Fibroblast of gingiva (primary cell): ENCODE measurements at regions not wholly inside any gene's neighbourhood (a gene's known extent, or its start where the extent isn't known, plus 50 kb on each side); places are given as distances from the start of the nearest gene placed in this dataset.
"Not testable (repeated sequence)": the region's sequence is repeated elsewhere in the genome, so short reads cannot be mapped to it uniquely, and the experiment has no call there.

Experiments used
- DNase-seq: peaks from one replicate; pipeline ENCODE4 v3.0.0-alpha.2; 2011; ENCODE audit warnings: low read depth

GRCh38 chr12:66733321-66733720 lies 54.4 kb upstream of the GRIP1 start:
- DNase-seq, result no peak

DNA sequence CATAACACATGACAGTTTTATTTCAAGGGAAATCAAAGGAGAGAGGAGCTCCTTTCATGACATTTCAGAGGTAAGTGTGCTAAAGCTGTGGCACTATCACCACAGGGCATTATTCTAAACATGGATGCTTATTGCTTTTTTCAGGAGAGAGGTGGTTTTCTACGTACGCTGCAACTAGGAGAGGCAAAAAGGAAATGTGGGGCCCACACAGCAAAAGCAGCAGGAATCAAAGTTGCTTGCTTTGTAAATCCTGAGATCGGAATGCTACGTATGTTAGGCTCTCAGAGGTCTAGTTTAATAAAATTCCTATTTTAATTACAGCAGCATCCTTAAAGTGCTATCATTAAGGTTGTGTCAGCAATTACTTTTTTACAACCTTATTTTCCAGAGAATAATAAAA lies 55.0 kb upstream of the GRIP1 start:
- DNase-seq, result no peak

DNA sequence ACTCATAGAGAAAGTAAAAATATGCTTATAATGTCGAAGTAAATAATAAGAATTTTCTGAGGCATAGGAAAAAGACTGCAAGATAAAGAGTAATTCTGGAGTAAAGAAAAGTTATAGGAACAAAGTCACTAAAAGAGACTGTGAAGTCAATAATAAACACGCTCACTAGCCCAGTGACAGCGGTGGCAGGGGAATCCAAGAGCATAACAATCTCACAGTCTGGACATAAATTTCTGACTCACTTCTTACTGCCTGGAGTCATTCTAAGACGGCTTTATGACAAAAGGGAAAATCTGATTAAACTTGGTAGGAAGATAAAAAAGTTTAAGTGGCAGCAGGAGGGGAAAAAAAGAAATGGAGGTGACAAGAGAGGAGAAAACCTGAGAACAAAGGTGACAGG lies 56.4 kb upstream of the GRIP1 start:
- DNase-seq, result no peak

DNA sequence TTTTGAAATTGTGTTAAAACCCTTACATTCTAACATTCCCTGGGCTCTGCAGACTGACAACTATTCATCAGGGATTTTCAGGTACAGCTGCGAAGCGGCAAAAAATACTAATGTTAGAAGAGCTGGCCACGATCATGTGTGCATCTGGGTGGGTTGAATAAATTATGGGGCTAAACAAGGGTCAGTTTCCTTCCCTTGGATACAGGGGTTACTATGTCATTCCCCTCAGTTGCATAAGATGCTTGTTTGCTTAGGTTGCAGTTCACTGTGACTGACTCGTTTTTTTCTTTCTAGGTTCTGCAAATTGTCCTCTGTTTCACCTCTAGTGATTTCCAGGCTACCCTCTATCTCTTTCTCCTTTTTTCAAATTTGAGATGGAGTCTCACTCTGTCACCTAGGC lies 58.1 kb upstream of the GRIP1 start:
- no peak for DNase-seq

DNA sequence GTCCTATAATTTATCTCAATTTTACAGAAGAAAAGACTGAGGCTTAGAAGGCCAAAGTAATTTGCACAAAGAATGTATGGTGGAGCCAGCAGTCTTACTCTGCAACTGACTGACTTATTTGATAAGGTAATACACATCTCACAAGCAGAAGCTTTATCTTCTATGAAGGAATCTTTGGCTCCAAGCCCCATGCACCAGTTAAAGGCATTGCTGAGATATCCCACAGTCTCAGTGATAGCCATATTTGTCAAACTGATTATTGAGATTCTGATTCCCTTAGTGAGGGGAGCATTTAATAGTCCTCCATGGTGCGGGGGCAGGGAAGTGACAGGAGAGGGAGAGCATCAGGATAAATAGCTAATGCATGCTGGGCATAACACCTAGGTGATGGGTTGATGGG lies 60.4 kb upstream of the GRIP1 start:
- no peak for DNase-seq

GRCh38 chr12:66739940-66740651 lies 61.2 kb upstream of the GRIP1 start:
- no peak for DNase-seq

DNA sequence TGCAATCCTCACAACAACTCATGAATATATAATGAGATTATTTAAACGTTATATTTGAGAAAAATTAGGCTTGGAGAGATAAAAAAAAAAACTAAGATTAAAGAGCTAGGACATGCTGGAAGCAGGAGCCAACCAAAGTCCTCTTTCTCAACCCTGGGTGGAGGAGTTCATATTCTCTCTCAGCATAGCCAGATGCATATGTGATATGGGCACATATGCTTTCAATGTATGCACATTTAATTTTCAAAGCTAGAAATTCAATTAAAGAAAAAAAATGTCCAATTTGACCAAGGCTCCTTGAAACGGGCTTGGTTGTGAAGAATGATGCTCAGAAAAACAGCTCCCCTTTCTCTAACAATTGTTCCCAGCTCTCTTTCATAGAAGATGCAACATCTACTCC lies 61.9 kb upstream of the GRIP1 start:
- DNase-seq, result no peak

- no peak for DNase-seq
These were observed 63.0 kb upstream of the GRIP1 start for GRCh38 chr12:66741919-66742318.

GRCh38 chr12:66742508-66743367 lies 63.9 kb upstream of the GRIP1 start:
- DNase-seq, result no peak

GRCh38 chr12:66744461-66744860 lies 65.6 kb upstream of the GRIP1 start:
- DNase-seq, result no peak

DNA sequence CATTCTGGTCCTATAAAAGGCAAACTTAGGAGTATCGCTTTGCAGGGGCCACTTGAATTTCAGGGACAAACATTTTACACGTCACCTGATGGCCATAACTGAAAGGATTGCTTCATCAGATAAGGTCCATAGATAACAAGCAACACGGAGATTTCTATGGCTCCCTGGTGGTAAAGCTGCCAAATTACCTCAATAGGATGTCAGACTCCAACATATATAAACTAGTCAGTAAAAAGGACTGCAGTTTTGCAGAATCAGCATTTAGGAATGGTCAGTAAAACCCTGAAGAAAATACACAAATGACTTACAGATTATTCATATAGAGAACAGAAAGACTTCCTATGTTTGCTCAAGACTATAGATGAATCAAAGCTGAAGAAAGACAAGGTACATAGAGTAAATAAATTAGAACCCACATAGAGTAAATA lies 66.1 kb upstream of the GRIP1 start:
- no peak for DNase-seq

- no peak for DNase-seq
These were observed 67.8 kb upstream of the GRIP1 start for GRCh38 chr12:66746489-66747201.

DNA sequence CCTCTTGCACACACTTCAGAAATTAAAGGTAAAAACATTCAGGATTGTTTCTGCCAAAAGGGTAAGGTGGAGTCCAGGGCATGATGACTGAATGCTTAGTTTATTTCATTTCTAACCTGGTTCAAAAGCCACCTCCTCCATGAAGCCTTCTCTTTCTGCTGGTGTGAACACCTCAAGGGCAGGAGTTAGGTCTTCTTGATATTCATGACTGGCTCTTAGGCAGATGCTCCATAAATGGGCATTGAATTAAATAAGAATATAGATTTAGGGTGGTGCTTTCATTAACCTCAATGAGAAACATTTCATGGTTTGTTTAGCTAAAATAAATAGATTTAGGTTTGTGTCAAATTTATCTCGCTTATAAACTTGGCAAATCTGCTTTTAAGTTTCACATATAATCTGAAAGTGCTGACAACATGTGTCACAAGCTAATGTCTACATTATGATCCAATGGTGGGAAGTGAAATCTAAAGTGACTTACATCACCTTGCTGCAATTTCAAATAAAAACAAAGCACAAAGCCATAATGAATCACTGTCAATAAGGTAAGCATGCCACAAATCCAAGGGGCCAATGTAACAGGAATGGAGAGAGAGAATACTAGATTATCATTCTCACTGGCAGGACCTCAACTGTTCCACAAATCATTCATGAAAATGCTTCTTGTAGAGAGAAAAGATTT lies 72.7 kb upstream of the GRIP1 start:
- DNase-seq, result no peak

- DNase-seq, result no peak
These were observed 74.9 kb upstream of the GRIP1 start for GRCh38 chr12:66753810-66754209.

DNA sequence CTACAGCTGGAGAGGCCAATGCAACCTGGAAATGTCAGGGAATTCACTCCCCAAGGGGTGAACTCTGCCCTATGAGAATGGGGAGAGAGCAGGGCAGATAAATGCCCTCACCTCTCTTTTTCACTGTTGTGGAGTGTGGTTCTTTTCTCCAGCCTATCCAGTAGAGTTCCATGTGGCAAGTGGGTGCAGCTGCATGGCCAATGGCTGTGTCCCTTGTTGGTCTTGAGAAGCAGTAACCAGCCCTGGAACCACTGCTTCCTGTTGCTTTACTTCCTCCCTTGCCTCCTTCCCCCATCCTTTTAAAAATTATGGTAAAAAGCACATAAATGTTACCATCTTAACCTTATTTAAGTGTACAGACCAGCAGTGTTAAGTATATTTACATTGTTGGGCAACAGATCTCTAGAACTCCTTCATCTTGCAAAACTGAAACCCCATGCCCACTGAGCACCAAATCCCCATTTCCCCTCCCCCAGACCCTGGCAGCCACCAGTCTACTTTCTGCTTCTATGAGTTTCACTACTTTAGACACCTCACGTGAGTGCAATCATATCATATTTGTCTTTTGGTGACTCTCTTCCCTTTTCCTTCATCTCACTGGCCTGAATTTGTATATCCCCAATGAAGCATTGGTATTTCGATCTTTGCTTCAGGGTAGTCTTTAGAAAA lies 77.0 kb upstream of the GRIP1 start:
- no peak for DNase-seq

DNA sequence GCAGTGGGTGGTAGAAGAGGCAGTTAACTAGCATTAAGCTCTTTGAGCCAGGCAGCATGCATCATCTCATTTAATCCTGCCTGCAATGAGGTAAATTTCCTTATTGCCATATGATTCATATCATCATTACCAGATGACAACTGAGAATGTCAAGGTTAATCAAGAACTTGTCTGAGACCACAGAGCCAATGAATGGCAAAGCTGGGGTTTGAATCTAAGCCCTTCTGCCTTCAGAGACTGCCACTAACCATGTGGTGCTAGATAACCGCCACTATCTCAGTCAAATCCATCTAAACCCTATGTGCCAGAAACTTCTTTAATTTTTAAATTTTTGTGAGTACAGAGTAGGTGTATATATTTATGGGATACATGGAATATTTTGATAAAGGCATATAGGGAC lies 77.8 kb upstream of the GRIP1 start:
- DNase-seq, result no peak

GRCh38 chr12:66760122-66760521 lies 81.2 kb upstream of the GRIP1 start:
- not testable (repeated sequence) for DNase-seq

- DNase-seq, result no peak
These were observed 84.6 kb upstream of the GRIP1 start for GRCh38 chr12:66763467-66763866.

DNA sequence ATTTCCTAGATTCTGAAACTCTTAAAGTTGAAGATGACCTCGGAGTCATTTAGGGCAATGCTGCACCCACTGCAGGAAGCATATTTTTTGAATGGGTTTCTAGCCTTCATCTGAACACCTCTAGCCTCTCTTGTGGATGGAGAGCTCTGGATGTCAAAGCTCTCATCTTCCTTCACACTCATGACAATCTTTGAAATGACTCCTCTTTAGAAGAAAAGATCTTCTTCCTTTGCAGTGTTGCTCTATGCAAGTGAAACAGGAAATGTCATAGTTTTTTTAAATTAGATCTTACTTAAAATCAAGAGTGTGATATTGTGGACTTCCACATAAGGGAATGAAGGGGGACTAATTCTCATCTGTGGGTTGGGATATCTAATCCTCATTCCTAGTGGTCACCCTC lies 86.3 kb upstream of the GRIP1 start:
- DNase-seq, result no peak

DNA sequence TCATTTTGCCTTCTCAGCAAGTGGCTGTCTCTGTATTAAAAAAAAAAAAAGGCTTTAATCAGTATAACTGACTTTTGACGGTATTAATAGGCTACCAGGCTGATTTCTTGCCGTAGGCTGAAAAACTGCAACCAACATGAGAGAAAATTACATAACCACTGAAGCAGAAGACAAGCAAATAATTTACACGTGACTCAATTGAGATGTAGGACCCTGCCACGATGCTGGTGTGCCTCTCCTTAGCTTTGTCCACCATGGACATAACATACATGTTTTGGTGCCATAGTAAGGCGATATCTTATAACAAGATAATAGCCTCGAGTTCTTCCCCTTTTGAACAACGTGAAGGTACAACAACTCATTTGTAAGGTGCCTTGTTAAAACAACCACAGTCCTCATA lies 88.7 kb upstream of the GRIP1 start:
- no peak for DNase-seq

- no peak for DNase-seq
These were observed 89.4 kb upstream of the GRIP1 start for GRCh38 chr12:66768293-66768692.

DNA sequence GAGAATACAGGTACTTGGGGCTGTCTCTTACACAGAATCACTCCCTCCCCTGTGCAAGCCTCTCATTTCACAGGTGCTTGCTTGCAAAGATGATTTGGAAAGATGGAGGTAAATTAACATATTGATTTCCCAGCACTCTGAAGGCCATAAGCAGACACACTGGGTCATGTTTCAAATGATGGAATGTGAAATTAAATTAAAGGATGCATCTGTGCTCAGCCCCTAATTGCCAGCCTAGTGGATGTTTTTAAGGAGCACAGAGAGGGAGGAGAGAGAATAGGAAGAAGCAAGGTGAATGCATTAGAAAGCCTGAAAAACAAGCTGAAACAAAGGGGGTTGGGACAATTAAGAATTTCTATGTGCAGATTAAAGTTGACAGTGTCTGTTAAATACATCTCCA lies 96.1 kb upstream of the GRIP1 start:
- DNase-seq, result no peak
